ELR (cell line): ENCODE measurements at regions not wholly inside any gene's neighbourhood (a gene's known extent, or its start where the extent isn't known, plus 50 kb on each side); places are given as distances from the start of the nearest gene placed in this dataset.
A peak's percentile ranks its signal among the peaks of the same experiment; 100 is the strongest.
"Not testable (repeated sequence)": the region's sequence is repeated elsewhere in the genome, so short reads cannot be mapped to it uniquely, and the experiment has no call there.

Source experiments
- DNase-seq: peaks from one replicate; pipeline ENCODE4 v3.0.0-alpha.2; 2015; ENCODE audit warnings: low read depth

- peak; percentile 30 for DNase-seq
Observed at GRCh38 chr2:167581961-167582574, 665.3 kb downstream of the STK39 start.

GRCh38 chr2:167579826-167580225 lies 667.6 kb downstream of the STK39 start:
- DNase-seq: no peak

- DNase-seq: no peak
Observed at GRCh38 chr2:167575276-167575675, 672.1 kb downstream of the STK39 start.

- DNase-seq: no peak
Observed at GRCh38 chr2:167572883-167573619, 674.3 kb downstream of the STK39 start.

- no peak for DNase-seq
Observed at GRCh38 chr2:167570370-167570769, 677.0 kb downstream of the STK39 start.

- not testable (repeated sequence) for DNase-seq
Observed at GRCh38 chr2:167563885-167564619, 675.8 kb downstream of the XIRP2 start.

- DNase-seq: not testable (repeated sequence)
Observed at GRCh38 chr2:167558272-167558991, 670.2 kb downstream of the XIRP2 start.

GRCh38 chr2:167555098-167555720 lies 666.9 kb downstream of the XIRP2 start:
- no peak for DNase-seq

GRCh38 chr2:167553635-167554034 lies 665.4 kb downstream of the XIRP2 start:
- DNase-seq: no peak

- no peak for DNase-seq
Observed at GRCh38 chr2:167551416-167551815, 663.1 kb downstream of the XIRP2 start.

GRCh38 chr2:167550448-167550847 lies 662.2 kb downstream of the XIRP2 start:
- DNase-seq: peak; percentile 32

GRCh38 chr2:167548396-167548795 lies 660.1 kb downstream of the XIRP2 start:
- no peak for DNase-seq

- no peak for DNase-seq
Observed at GRCh38 chr2:167544602-167545001, 656.3 kb downstream of the XIRP2 start.

GRCh38 chr2:167543721-167544120 lies 655.4 kb downstream of the XIRP2 start:
- DNase-seq: no peak

- no peak for DNase-seq
Observed at GRCh38 chr2:167537743-167538142, 649.5 kb downstream of the XIRP2 start.

GRCh38 chr2:167534443-167534842 lies 646.2 kb downstream of the XIRP2 start:
- DNase-seq: no peak

- no peak for DNase-seq
Observed at GRCh38 chr2:167524786-167525185, 636.5 kb downstream of the XIRP2 start.

GRCh38 chr2:167510071-167510759 lies 621.9 kb downstream of the XIRP2 start:
- peak; percentile 15 for DNase-seq

- peak; percentile 76 for DNase-seq
Observed at GRCh38 chr2:167509586-167509985, 621.3 kb downstream of the XIRP2 start.

GRCh38 chr2:167508709-167509108 lies 620.4 kb downstream of the XIRP2 start:
- DNase-seq: no peak

GRCh38 chr2:167506395-167506794 lies 618.1 kb downstream of the XIRP2 start:
- no peak for DNase-seq
